ENCODE measurements at regions not wholly inside any gene's neighbourhood (a gene's known extent, or its start where the extent isn't known, plus 50 kb on each side); places are given as distances from the start of the nearest gene placed in this dataset.
"Not testable (repeated sequence)": the region's sequence is repeated elsewhere in the genome, so short reads cannot be mapped to it uniquely, and the experiment has no call there.

GRCh38 chr7:67335165-67335564 is 338.5 kb downstream of the TYW1 start:
- not testable (repeated sequence) for H3K9me3 ChIP-seq (ENCODE audit: control insufficient read depth in 2 of 2, insufficient read depth in 1 of 2, low read length in 1 of 2); H3K36me3 ChIP-seq (ENCODE audit: control insufficient read depth in 2 of 2, insufficient read depth in 2 of 2, low read length in 1 of 2); DNase-seq (ENCODE audit: low read depth in 6 of 9, low spot score in 9 of 9); H3K4me3 ChIP-seq (ENCODE audit: low read length in 2 of 2); H3K27ac ChIP-seq (ENCODE audit: low read depth in 1 of 2, low read length in 1 of 2); H3K27me3 ChIP-seq (ENCODE audit: control insufficient read depth in 2 of 2, insufficient read depth in 1 of 2, low read length in 1 of 2); H3K4me1 ChIP-seq (ENCODE audit: control insufficient read depth in 2 of 2, insufficient read depth in 2 of 2, low read length in 2 of 2)
- WGBS = 93% methylated on average over 1 of the region's 1 CpG

- H3K27ac ChIP-seq (ENCODE audit: low read depth in 1 of 2, low read length in 1 of 2); H3K4me3 ChIP-seq (ENCODE audit: low read length in 2 of 2); DNase-seq (ENCODE audit: low read depth in 6 of 9, low spot score in 9 of 9); H3K4me1 ChIP-seq (ENCODE audit: control insufficient read depth in 2 of 2, insufficient read depth in 2 of 2, low read length in 2 of 2); H3K27me3 ChIP-seq (ENCODE audit: control insufficient read depth in 2 of 2, insufficient read depth in 1 of 2, low read length in 1 of 2); H3K9me3 ChIP-seq (ENCODE audit: control insufficient read depth in 2 of 2, insufficient read depth in 1 of 2, low read length in 1 of 2); H3K36me3 ChIP-seq (ENCODE audit: control insufficient read depth in 2 of 2, insufficient read depth in 2 of 2, low read length in 1 of 2): not testable (repeated sequence)
- 83% methylated on average over 1 of the region's 8 CpGs for WGBS
These were observed 339.0 kb downstream of the TYW1 start for GRCh38 chr7:67335663-67336062.

GRCh38 chr7:67338545-67338944 is 341.9 kb downstream of the TYW1 start:
- H3K27me3 ChIP-seq (ENCODE audit: control insufficient read depth in 2 of 2, insufficient read depth in 1 of 2, low read length in 1 of 2) = not testable (repeated sequence)

GRCh38 chr7:67341153-67341768 is 344.6 kb downstream of the TYW1 start:
- H3K9me3 ChIP-seq (ENCODE audit: control insufficient read depth in 2 of 2, insufficient read depth in 1 of 2, low read length in 1 of 2) = no peaks in the 10 kb centered on the region
- DNase-seq (ENCODE audit: low read depth in 6 of 9, low spot score in 9 of 9) = no peak
- H3K4me1 ChIP-seq (ENCODE audit: control insufficient read depth in 2 of 2, insufficient read depth in 2 of 2, low read length in 2 of 2) = no peaks in the 10 kb centered on the region
- H3K4me3 ChIP-seq (ENCODE audit: low read length in 2 of 2) = no peak overlapping the region
- H3K36me3 ChIP-seq (ENCODE audit: control insufficient read depth in 2 of 2, insufficient read depth in 2 of 2, low read length in 1 of 2) = peaks cover 0 to 12% of the 10 kb centered on the region in 2 donors
- H3K27ac ChIP-seq (ENCODE audit: low read depth in 1 of 2, low read length in 1 of 2) = no peak overlapping the region
- 99% methylated on average over 10 of the region's 10 CpGs for WGBS
- no peaks in the 10 kb centered on the region for H3K27me3 ChIP-seq (ENCODE audit: control insufficient read depth in 2 of 2, insufficient read depth in 1 of 2, low read length in 1 of 2)

More at GRCh38 chr7:67338545-67338944, 341.9 kb downstream of the TYW1 start:
- not testable (repeated sequence) for DNase-seq (ENCODE audit: low read depth in 6 of 9, low spot score in 9 of 9); H3K9me3 ChIP-seq (ENCODE audit: control insufficient read depth in 2 of 2, insufficient read depth in 1 of 2, low read length in 1 of 2); H3K4me3 ChIP-seq (ENCODE audit: low read length in 2 of 2); H3K27ac ChIP-seq (ENCODE audit: low read depth in 1 of 2, low read length in 1 of 2); H3K4me1 ChIP-seq (ENCODE audit: control insufficient read depth in 2 of 2, insufficient read depth in 2 of 2, low read length in 2 of 2)
- H3K36me3 ChIP-seq (ENCODE audit: control insufficient read depth in 2 of 2, insufficient read depth in 2 of 2, low read length in 1 of 2) = peaks cover 0 to 12% of the 10 kb centered on the region in 2 donors

GRCh38 chr7:67343114-67343513 is 346.5 kb downstream of the TYW1 start:
- H3K4me1 ChIP-seq (ENCODE audit: control insufficient read depth in 2 of 2, insufficient read depth in 2 of 2, low read length in 2 of 2) = no peaks in the 10 kb centered on the region
- DNase-seq (ENCODE audit: low read depth in 6 of 9, low spot score in 9 of 9) = no peak
- no peaks in the 10 kb centered on the region for H3K27me3 ChIP-seq (ENCODE audit: control insufficient read depth in 2 of 2, insufficient read depth in 1 of 2, low read length in 1 of 2)
- no peak overlapping the region for H3K4me3 ChIP-seq (ENCODE audit: low read length in 2 of 2)
- H3K27ac ChIP-seq (ENCODE audit: low read depth in 1 of 2, low read length in 1 of 2) = no peak overlapping the region
- no peaks in the 10 kb centered on the region for H3K9me3 ChIP-seq (ENCODE audit: control insufficient read depth in 2 of 2, insufficient read depth in 1 of 2, low read length in 1 of 2)
- H3K36me3 ChIP-seq (ENCODE audit: control insufficient read depth in 2 of 2, insufficient read depth in 2 of 2, low read length in 1 of 2) = peaks cover 0 to 12% of the 10 kb centered on the region in 2 donors
- 97% methylated on average over 3 of the region's 3 CpGs for WGBS

- H3K4me1 ChIP-seq (ENCODE audit: control insufficient read depth in 2 of 2, insufficient read depth in 2 of 2, low read length in 2 of 2) = no peaks in the 10 kb centered on the region
- H3K9me3 ChIP-seq (ENCODE audit: control insufficient read depth in 2 of 2, insufficient read depth in 1 of 2, low read length in 1 of 2) = no peaks in the 10 kb centered on the region
- no peak overlapping the region for H3K27ac ChIP-seq (ENCODE audit: low read depth in 1 of 2, low read length in 1 of 2)
- DNase-seq (ENCODE audit: low read depth in 6 of 9, low spot score in 9 of 9) = no peak
- 96% methylated on average over 5 of the region's 5 CpGs for WGBS
- peaks cover 0 to 12% of the 10 kb centered on the region in 2 donors for H3K36me3 ChIP-seq (ENCODE audit: control insufficient read depth in 2 of 2, insufficient read depth in 2 of 2, low read length in 1 of 2)
- H3K4me3 ChIP-seq (ENCODE audit: low read length in 2 of 2) = no peak overlapping the region
- H3K27me3 ChIP-seq (ENCODE audit: control insufficient read depth in 2 of 2, insufficient read depth in 1 of 2, low read length in 1 of 2) = no peaks in the 10 kb centered on the region
These were observed 346.9 kb downstream of the TYW1 start for GRCh38 chr7:67343572-67343971.

GRCh38 chr7:67344481-67345193 is 348.0 kb downstream of the TYW1 start:
- no peaks in the 10 kb centered on the region for H3K4me1 ChIP-seq (ENCODE audit: control insufficient read depth in 2 of 2, insufficient read depth in 2 of 2, low read length in 2 of 2)
- no peaks in the 10 kb centered on the region for H3K27me3 ChIP-seq (ENCODE audit: control insufficient read depth in 2 of 2, insufficient read depth in 1 of 2, low read length in 1 of 2)
- 98% methylated on average over 3 of the region's 3 CpGs for WGBS
- H3K36me3 ChIP-seq (ENCODE audit: control insufficient read depth in 2 of 2, insufficient read depth in 2 of 2, low read length in 1 of 2) = peaks cover 0 to 10% of the 10 kb centered on the region in 2 donors
- H3K4me3 ChIP-seq (ENCODE audit: low read length in 2 of 2) = no peak overlapping the region
- no peak for DNase-seq (ENCODE audit: low read depth in 6 of 9, low spot score in 9 of 9)
- H3K9me3 ChIP-seq (ENCODE audit: control insufficient read depth in 2 of 2, insufficient read depth in 1 of 2, low read length in 1 of 2) = no peaks in the 10 kb centered on the region
- no peak overlapping the region for H3K27ac ChIP-seq (ENCODE audit: low read depth in 1 of 2, low read length in 1 of 2)

- Histone ChIP-seq H3K9me3 (ENCODE audit: control insufficient read depth in 2 of 2, insufficient read depth in 1 of 2, low read length in 1 of 2) (no peaks in the 10 kb centered on the region), H3K36me3 (ENCODE audit: control insufficient read depth in 2 of 2, insufficient read depth in 2 of 2, low read length in 1 of 2) (peaks cover 0 to 4% of the 10 kb centered on the region in 2 donors), H3K4me1 (ENCODE audit: control insufficient read depth in 2 of 2, insufficient read depth in 2 of 2, low read length in 2 of 2) (no peaks in the 10 kb centered on the region), H3K27me3 (ENCODE audit: control insufficient read depth in 2 of 2, insufficient read depth in 1 of 2, low read length in 1 of 2) (no peaks in the 10 kb centered on the region), H3K27ac (ENCODE audit: low read depth in 1 of 2, low read length in 1 of 2) (no peak overlapping the region), H3K4me3 (ENCODE audit: low read length in 2 of 2) (no peak overlapping the region)
- DNase-seq (ENCODE audit: low read depth in 6 of 9, low spot score in 9 of 9) = peak in 1 of 9 donors; percentile 7
- 84% methylated on average over 4 of the region's 4 CpGs for WGBS
These were observed 349.5 kb downstream of the TYW1 start for GRCh38 chr7:67346126-67346525.

- no peak for DNase-seq (ENCODE audit: low read depth in 6 of 9, low spot score in 9 of 9)
- H3K4me1 ChIP-seq (ENCODE audit: control insufficient read depth in 2 of 2, insufficient read depth in 2 of 2, low read length in 2 of 2) = no peaks in the 10 kb centered on the region
- H3K36me3 ChIP-seq (ENCODE audit: control insufficient read depth in 2 of 2, insufficient read depth in 2 of 2, low read length in 1 of 2) = no peaks in the 10 kb centered on the region
- no peak overlapping the region for H3K27ac ChIP-seq (ENCODE audit: low read depth in 1 of 2, low read length in 1 of 2)
- no peaks in the 10 kb centered on the region for H3K9me3 ChIP-seq (ENCODE audit: control insufficient read depth in 2 of 2, insufficient read depth in 1 of 2, low read length in 1 of 2)
- WGBS = 98% methylated on average over 4 of the region's 4 CpGs
- H3K27me3 ChIP-seq (ENCODE audit: control insufficient read depth in 2 of 2, insufficient read depth in 1 of 2, low read length in 1 of 2) = no peaks in the 10 kb centered on the region
- H3K4me3 ChIP-seq (ENCODE audit: low read length in 2 of 2) = no peak overlapping the region
These were observed 350.2 kb downstream of the TYW1 start for GRCh38 chr7:67346876-67347275.

All from thymus (tissue), 11 donors.